A673 (cell line): ENCODE measurements at regions not wholly inside any gene's neighbourhood (a gene's known extent, or its start where the extent isn't known, plus 50 kb on each side); places are given as distances from the start of the nearest gene placed in this dataset.

ENCODE experiments used
- CTCF ChIP-seq: fragments of 300-800, 200-600 bp; sonication (generic); conservative IDR thresholded peaks from 2 replicates; pipeline ENCODE4 v1.5.1; 2017; ENCODE audit warnings: low read depth, mild to moderate bottlenecking, antibody characterized with exemption, low read length, moderate library complexity, mixed read lengths
- EZH2 ChIP-seq: fragments of 200-600 bp; sonication (generic); IDR thresholded peaks from 2 replicates; pipeline ENCODE4 v1.6.1; 2017; ENCODE audit warnings: borderline replicate concordance, low read depth, mild to moderate bottlenecking, mixed read lengths, antibody characterized with exemption, low read length; ENCODE audit not compliant: poor library complexity, severe bottlenecking

DNA sequence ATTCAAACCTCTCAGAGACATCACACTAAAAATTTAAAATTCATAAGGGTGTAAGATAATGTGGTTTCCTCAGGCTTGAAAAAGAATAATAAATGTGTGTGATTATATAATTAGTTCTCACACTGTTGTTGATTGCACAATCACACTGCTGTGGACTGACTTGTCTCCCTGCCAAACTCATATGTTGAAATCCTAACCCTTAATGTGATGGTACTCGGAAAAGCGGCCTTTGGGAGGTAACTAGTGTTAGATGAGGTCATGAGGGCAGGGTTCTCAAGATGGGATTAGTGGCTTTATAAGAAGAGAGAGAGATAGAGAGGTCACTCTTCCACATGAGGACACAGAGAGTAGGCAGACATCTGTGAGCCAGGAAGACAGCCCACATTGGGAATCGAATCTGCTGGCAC, 128.5 kb upstream of the COL1A2 start:
- no peak for TF ChIP-seq CTCF
- TF ChIP-seq EZH2: no peak
